Tongue (tissue), 1 donor: ENCODE measurements at regions not wholly inside any gene's neighbourhood (a gene's known extent, or its start where the extent isn't known, plus 50 kb on each side); places are given as distances from the start of the nearest gene placed in this dataset.

Experiments
- DNase-seq: peaks from one replicate; pipeline ENCODE4 v3.0.0-alpha.2; 2015

DNA sequence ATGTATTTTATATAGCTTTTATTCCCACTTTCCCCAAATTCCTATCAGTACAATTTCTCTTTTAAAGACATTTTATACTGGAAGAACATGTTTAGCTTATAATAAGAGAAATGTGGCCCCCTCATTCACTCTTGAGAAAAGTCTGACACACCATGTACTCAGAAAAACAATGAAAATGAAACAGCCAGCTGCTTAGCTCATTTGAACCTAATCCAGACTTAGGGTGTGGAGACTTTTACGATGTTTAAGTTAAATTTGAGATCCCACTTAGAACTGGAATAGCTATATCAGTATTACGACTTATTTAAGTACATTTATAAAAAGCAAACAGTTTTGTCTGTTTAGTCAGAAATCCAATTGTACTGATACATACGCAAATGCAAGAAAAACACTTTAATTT, 252.3 kb upstream of the ARRDC4 start:
- DNase-seq, result peak; percentile 42

DNA sequence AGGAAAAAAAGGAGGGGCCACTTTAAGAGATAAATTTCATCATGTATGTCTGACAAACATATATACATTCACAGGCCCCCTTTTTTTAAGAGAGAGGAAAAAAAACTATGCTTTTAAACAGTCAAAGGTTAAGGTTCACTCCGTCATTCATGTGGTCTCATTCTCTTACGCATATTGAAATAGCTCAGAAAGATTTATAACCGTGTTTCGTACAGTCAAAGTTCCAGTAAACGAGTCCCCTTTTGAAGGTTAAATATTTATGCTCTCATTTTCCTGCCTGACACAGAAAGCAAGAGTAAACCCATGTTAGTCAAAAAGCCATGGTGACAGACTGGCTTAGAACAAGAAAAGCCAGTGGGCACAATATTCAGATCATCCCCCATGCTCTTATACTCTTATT, 248.0 kb upstream of the ARRDC4 start:
- no peak for DNase-seq

DNA sequence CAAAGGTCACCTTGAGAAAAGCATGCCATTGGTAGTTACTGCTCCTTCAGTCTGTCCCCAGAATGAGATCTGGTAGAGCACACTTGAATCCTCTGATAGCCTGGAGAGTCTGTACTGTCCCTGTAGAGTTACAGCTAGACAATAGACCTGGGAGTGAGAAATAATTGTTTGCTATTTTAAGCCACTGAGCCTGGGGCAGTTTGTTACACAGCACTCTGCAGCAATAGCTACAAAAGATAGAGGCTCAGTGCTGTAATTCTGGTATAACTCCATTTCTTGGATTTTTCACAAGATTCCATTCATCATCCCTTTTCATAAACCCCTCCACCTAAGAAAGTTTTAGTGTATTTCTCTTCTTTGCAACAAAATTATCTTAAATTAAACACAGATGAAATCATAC, 242.7 kb upstream of the ARRDC4 start:
- no peak for DNase-seq

DNA sequence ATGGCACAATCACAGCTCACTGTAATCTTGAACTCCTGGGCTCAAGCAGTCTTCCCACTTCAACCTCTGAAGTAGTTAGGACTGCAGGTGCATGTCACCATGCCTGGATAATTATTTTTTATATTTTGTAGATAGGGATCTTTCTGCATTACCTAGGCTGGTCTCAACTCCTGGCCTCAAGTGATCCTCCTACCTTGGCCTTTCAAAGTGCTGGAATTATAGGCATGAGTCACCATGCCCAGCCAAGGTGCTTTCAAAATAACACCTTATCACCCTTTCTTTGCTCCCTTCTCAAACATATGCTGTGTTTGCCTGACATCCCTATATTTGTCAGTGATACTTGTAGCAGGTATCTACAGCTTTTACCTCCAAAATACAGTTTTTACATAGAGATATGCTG, 242.0 kb upstream of the ARRDC4 start:
- DNase-seq, result no peak

DNA sequence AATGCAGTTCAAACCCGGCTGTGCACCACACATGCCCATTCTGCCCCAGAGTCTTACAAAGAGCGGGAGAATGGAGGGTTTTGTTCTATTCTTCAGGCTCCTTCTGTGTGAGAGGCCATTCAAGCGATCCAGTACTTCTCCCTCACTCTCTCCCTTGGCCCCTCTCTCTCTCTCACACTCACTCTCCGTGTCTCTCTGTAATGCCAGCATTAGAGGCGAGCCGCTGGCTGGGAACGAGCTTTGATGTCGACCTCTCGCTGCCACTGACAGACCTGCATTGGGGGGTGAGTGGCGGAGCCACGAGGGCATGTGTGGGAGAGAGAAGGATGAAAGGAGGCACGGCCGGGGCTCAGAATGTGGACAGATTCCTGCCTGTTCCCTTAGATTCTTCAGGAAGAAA, 231.7 kb upstream of the ARRDC4 start:
- DNase-seq, result no peak

DNA sequence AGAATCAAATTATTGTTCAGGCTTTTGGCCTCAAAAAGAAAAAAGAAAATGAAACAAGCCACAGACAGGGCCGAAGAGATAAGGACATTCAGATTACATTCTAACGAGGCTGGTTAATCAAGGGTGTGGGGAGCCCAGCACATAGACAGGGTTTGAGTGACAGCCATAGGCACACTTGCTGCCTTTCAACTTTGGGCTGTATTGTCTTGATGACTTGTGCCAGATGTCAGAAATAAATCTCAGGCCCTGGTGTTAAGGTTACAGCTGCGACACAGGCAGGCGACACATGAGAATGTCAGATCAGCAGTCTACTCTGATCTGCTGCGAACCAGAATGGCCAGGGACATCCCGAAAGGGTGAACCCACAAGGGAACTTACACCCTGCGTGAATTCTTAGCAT, 231.2 kb upstream of the ARRDC4 start:
- DNase-seq, result no peak

DNA sequence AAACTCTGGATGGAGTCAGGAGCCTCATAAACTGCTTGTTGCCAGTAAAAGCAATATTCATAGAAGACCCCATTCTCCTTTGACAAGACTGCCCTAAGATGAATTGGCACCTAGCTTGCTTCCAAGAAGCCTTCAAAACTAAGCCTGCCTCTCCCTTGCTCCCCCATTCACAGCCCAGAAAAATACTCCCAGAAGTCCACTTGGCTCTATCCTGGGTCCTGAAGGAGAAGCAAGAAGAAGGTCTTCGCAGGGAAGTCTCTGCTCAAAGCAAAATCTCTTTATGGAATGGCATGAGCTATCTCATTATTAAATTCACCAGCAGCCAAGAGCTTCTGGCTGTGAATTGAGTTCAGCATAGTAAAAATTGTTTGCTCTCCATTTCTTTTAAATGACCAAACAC, 230.2 kb upstream of the ARRDC4 start:
- no peak for DNase-seq

DNA sequence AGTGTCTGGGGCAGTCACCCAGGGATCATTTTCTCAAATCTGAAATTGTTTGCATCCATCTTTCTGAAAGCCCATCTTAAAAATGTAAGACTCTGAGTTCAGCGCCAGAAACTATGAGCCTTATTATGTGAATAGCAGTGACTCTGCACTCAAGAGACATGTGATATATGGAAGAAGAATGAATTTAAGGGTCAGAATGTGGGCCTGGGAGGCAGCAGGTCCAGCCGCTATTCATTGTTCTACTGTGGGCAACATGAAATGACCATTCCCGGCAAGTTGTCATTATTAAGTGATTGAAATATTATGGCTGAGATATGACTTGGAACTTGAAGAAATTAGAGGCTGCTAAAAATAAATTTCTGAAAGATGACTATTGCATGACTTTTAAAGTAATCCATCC, 228.6 kb upstream of the ARRDC4 start:
- DNase-seq, result no peak

DNA sequence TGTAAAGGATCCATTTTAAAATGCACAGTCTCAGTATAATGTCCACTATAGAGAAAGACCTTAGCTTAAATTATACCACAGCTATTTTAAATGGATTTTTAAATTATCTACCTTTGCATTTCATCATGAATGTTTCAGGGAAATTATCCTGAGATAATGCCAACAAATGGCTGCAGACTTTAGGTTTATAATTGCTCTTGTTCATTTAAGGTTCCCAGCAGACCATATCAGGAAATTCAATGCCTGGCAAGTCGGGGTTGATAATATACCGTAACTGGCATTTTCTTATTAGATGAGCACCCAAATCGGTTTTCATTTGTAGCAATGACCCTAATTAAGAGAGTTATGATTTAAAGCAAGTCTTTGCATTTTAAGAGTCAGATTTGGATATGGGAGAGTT, 227.1 kb upstream of the ARRDC4 start:
- DNase-seq, result no peak

DNA sequence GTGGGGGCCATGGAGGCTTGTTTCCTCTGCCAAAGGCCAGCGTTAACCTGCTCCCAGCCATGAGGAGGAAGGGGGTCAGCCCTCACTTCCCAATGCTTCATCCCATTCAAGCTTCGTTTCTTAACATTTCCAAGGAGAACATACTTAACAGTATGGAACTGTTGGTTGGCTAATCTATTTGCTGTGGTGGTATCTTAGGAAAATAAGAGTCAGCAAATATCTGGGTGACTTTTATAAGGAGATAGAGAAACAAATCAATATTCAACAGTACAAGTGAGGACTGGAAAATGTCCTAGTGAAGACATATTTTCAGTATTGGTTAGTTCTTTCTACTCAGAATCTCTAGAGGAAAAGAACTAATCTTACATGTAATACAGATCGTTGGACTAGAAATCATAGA, 223.8 kb upstream of the ARRDC4 start:
- no peak for DNase-seq

DNA sequence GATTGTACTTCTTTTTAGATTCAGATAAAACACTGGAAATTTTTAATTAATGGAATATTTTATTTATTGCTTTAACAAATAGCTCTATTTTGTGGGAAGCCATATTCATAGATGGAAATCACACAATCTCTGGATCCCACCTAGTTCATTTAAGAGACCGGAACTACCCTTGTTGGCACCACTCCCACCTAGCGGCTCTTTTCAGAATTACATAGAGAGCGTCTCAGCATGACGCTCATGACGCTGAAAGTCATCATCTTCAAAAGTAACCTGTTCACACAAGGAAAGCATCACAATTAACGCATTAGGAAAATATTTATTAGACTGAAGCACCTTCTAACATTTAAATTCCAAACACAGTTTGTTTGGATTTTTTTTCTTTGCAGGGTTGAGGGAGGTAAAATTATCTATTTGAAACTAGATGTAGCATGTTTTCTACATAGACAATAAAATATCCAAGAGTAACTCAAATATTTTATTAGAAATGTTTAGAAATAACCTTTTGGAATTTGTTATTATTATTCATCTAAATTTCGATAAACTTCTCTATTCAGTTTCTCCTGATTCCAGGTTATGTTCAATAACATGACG, 214.9 kb upstream of the ARRDC4 start:
- DNase-seq, result peak; percentile 30

DNA sequence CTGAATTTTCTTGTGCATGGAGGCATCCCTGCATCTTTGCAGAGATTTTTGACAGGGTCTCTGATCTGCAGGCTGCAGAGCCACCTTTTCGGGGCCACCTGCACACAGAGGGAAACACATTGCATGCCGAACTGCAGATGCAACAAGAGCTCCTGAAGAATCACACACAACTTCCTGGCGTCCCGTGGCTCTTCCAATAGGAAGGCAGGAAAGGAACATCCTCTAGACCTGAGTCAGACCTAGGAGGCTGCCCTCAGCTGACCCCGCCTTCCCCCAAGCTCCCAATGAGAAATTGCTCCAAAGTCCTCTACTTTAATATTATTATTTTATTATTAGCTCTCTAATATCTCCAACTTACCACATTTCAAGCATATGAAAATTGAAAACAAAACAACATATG, 213.2 kb upstream of the ARRDC4 start:
- DNase-seq, result no peak

DNA sequence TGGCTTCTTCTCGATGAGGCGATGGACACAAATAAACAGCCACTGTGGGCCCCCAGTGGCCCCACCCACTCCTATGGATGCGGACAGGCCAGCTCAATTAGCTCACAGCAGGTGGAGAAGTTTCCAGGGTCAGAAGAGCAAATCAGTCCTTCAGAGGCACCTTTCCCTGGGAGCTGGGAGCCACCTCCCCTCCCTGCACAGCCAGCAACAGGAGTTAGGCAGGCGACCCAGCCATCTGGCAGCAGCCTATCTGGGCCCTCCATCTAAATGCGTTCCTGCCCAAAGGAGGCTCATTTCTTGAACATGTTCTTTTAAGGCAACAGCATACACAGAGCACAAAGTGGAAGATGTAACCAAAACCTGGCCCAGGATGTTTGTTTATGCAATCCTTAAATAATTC, 211.9 kb upstream of the ARRDC4 start:
- no peak for DNase-seq

DNA sequence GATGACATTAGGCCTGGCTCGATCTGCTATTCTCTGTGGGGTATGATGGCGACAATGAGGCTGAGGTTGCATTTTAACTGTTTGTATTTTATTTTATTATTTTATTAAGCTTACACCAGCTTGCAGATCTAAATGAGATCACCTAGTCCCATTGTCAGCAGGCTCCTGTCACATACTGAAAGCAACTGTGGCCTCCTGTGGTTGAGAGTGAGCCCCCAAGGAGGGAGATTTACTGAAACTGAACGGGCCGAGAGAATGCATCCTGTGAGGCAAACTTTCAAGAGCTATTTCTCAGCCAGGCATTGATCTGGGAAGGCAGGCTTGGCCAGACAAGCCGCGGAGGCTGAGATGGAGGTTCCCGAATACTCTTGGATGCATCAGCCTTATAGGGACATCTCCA, 210.4 kb upstream of the ARRDC4 start:
- peak; percentile 2 for DNase-seq

DNA sequence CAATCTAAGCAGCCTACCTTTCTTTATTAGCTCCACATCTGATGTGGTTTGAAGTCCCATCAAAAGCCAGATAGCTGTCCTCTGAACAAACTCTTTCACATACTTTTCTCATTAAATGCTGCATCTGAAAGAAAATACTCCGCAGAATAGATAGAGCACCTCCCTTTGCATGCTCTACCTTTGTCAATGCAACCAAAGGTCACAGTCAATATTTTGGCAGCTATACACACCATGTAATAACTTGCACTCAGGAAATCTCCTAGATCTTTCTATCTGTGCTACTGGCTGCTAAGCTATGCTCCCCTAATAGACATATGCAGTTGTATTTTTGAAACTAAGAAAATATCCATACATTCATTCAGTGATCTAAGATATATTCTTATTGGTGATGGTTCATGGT, 204.8 kb upstream of the ARRDC4 start:
- DNase-seq, result no peak

DNA sequence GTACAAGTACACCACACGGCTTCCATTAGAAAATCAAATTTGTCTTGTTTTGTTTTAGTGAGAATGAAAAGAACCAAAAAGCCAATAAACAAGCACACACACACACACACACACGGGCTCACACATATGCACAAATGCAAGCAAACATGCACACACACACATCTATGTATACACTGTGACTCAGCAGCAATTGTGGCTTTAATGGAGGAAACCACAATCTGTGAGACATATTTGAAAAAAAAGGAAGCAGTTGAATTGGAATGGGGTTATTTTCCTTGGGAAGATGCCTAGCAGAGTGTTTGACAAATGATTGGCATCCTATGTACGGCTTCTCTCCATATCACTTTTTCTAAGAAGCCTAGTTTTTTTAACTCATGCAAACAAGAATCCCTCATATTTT, 201.1 kb upstream of the ARRDC4 start:
- no peak for DNase-seq

DNA sequence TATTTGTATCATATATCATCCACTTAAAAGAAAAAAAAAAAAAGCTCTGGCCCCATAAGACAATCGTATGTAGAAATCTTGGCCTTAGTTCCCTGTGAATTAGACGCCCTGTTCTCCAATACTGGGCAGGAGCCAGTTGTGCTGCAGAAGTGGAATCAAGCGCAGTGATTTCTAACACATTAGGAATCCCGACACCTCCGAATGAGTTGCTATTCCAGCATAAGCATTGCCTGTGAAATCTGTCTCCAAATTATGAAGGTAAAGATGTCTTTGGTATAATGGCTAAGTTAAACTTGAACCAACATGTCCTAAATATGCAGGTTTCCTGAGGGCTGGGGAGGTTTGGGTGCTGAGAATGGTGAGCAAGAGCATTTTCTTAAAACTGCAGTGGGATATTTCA, 199.4 kb upstream of the ARRDC4 start:
- peak; percentile 32 for DNase-seq

DNA sequence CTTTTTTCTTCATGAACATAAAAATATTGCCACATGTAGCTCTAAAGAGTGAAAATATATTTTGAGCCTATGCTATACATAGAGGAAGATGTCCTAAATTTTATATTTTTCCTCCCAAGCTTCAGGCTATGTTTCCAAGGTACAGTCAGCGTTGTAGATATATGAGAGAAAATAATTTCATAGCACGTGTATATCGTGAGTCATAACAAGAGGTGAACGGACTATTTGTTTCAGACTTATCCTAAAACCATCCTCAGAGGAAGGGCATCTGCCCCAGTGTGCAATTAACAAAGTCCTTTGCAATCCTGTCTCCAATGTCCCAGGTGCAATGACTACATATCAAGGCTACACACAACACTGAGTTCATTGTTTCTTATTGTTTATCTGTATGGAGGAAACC, 177.3 kb upstream of the ARRDC4 start:
- no peak for DNase-seq

DNA sequence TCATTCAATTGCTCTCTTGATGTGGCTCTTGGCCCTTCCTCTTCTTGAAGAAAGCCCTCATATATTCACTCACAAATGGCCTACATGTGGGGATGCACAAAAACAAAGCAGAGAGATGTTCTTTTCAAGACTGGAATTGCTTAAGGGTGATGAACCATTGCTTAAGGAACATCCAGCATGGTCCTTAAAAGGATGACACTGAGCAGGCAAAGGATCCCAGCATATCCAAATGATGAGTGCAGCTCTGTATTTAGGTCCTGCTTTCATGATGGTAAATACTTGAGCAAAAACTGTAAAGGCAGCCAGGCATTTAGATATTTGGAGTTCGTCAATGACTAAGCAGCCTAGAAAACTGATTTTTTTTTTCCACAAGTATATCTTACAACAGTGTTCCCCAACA, 173.8 kb upstream of the ARRDC4 start:
- DNase-seq, result no peak

DNA sequence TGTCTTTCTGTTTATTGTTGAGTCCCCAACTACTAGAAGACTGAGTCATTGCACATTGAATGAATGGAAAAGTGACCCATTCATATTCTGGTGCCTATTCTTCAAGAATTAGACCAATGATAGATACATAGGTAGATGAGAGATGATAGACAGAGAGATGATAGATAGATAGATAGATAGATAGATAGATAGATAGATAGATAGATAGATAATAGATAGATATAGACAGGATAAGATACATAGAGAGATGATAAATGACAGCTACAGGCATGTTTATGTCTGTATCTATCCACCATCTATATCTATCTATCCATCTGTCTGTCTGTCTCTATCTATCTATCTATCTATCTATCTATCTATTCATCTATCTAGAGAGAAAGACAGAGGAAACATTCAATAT, 170.3 kb upstream of the ARRDC4 start:
- DNase-seq, result no peak

DNA sequence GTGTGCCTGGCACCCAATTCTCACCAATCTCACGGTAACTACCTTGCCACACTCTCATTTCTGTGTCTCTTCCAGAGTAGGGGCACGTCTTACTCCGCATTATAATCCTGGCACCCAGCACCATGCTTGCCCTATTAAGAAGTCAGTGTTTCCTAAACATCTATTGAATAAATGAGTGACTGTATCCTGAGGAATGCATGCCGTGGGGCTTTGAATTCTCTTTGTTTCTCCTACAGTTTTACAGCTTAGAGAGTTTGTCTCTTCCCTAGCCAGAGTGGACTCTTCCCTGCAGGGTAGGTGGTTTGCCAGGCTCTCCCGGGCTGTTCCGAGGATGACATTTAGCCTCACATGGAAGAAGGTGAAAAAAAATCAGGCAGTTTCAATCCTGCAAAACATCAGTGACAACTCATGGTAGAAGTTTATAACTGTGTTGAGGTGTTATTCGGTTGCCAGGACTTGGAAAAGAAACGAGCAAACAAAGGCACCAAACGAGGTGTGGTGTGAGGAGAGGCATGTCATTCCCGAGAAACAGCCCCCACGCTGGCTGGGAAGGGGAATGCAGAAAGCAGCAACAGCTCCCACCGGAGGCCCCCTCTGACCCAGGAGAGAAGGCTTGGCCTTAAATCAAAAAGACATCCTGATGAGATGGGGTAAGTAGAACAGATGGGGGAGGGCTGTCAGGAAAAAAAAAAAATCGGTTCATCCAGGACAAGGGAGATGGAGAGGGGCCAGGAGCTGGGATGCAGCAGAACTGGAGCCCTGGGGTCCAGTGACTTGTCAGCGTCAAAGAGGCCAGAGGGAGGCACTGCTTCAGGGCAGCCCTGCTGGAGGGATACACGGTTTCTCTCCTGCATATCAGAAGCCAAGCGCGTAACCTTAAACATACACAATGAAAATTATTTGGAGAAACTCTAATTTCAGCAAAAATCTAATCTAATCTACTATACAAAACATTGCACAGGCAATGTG, 168.4 kb upstream of the ARRDC4 start:
- peak; percentile 30 for DNase-seq

DNA sequence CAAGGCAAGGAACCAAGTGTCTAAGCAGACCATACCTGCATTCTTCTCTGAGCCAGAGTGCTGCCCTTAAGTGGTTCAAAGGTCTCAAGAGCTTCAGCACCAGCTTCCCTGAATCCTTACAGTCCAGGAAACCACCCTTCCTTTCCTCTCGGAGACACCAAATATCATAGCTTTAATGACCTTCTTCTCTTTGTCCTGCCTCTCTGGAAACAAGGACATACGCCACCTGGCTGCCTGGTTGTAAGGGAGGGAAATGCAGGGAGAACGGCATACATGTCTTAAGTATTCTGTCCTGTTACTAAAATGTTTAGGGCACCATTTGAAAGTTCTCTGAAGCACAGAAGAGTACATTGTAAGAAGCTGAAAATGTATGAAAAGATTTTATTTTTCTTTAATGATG, 155.6 kb upstream of the ARRDC4 start:
- DNase-seq, result no peak

DNA sequence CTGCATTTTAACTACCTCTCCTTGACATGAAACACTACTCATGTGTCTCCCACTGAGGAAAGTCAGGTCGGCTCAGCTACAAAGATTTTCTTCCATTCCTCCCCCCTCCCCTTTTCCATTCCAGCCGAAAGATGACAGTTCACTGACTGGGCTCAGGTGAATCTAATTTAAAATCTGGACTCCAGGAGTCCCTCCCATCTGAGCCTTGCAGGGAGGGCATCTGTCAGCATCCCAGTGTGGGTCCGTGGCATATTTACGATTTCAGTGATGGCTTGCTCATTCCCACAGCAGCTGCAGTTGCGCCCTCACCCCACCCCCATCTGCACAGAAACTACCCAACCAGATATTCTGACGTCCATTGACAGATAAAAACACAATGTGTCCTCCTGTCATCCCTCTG, 153.7 kb upstream of the ARRDC4 start:
- no peak for DNase-seq

DNA sequence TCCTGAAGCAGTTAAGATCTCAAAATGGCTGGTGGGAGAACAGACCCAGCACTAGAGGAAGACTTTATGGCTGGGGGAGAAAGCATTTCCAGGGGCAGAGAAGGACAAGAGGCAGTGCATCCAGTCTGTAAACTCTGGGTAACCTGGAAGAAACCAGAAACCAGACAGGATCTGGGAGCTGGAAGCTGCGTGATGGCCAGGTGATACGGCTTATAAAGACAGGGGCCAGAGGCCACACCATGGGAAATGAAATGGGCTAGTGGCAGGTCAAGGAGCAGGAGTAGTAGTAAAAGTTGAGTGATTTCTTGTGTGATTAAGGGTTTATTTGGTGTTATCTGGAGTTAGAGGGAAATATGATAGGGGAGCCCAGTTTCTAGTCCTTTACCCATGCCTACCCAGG, 144.7 kb upstream of the ARRDC4 start:
- no peak for DNase-seq
